Esophagus muscularis mucosa (tissue), 4 donors: ENCODE measurements at regions not wholly inside any gene's neighbourhood (a gene's known extent, or its start where the extent isn't known, plus 50 kb on each side); places are given as distances from the start of the nearest gene placed in this dataset.

Experiments used
- DNase-seq: peaks from one replicate; pipeline ENCODE4 v3.0.0-alpha.2; 2017; ENCODE audit errors: extremely low spot score
- H3K27ac ChIP-seq, 4 donors: fragments of 200-600 bp; sonication (generic); replicated peaks in 1 of 4; 1 replicate in 3 of 4; 2 replicates in 1 of 4; pipeline ENCODE4 v1.5.1; 2016 to 2019; ENCODE audit warnings: mild to moderate bottlenecking in 1 of 4
- H3K27me3 ChIP-seq, 4 donors: fragments of 200-600 bp; sonication (generic); one replicate each; pipeline versions ENCODE4 v1.5.1 to v1.6.0; 2016 to 2019
- H3K36me3 ChIP-seq, 4 donors: fragments of 200-600 bp; sonication (generic); one replicate each; pipeline ENCODE4 v1.5.1; 2016 to 2019
- H3K4me1 ChIP-seq, 4 donors: fragments of 200-600 bp; sonication (generic); one replicate each; pipeline ENCODE4 v1.5.1; 2016 to 2019
- H3K4me3 ChIP-seq, 4 donors: fragments of 200-600 bp; sonication (generic); 1 replicate in 2 of 4; 2 replicates in 2 of 4; pipeline ENCODE4 v1.5.1; 2016 to 2019; ENCODE audit warnings: mild to moderate bottlenecking in 4 of 4, moderate library complexity in 1 of 4
- H3K9me3 ChIP-seq, 4 donors: fragments of 200-600 bp; sonication (generic); 1 replicate in 3 of 4; 2 replicates in 1 of 4; pipeline ENCODE4 v1.5.1; 2016 to 2019
- CTCF ChIP-seq, 3 experiments: fragments of 200-600 bp in 2 of 3; fragments of 450-650 bp in 1 of 3; sonication (generic) in 2 of 3; IDR thresholded peaks; one replicate each; pipeline ENCODE4 v1.5.1; 2017 to 2019; ENCODE audit warnings: antibody characterized with exemption in 3 of 3, mild to moderate bottlenecking in 2 of 3, moderate library complexity in 1 of 3
- EP300 ChIP-seq: sonication (generic); formaldehyde crosslinking; IDR thresholded peaks from one replicate; pipeline ENCODE4 v1.6.1; 2017; ENCODE audit warnings: antibody characterized with exemption
- POLR2A ChIP-seq: fragments of 450-650 bp; IDR thresholded peaks from one replicate; pipeline ENCODE4 v1.6.1; 2017; ENCODE audit warnings: antibody characterized with exemption, moderate library complexity, mild to moderate bottlenecking, low read depth
- POLR2AphosphoS5 ChIP-seq, 2 donors: sonication (generic); formaldehyde crosslinking; IDR thresholded peaks; one replicate each; pipeline ENCODE4 v1.6.1; 2017; ENCODE audit warnings: antibody characterized with exemption in 2 of 2
- WGBS: methylation state at CpG from one replicate; pipeline ENCODE4 v1.1.5; 2018; 5-methylcytosine and 5-hydroxymethylcytosine counted together
- intact Hi-C: fragments of 100-400 bp; cut with DNase I; formaldehyde crosslinking; loops from one replicate; pipeline ENCODE4 v1.15.1; 2023

- Histone ChIP-seq H3K27me3 (no peaks in the 10 kb centered on the region), H3K36me3 (no peaks in the 10 kb centered on the region), H3K4me3 (no peak overlapping the region), H3K4me1 (peaks cover 0 to 9% (median 1%) of the 10 kb centered on the region in 4 donors), H3K9me3 (no peaks in the 10 kb centered on the region), H3K27ac (no peak overlapping the region)
- intact Hi-C loops = no loop called here
- DNase-seq = no peak
- TF ChIP-seq POLR2A = no peak
- no peak for TF ChIP-seq CTCF (IDR thresholded peaks at IDR 0.05)
- TF ChIP-seq EP300 = no peak
- no peak for TF ChIP-seq POLR2AphosphoS5 (IDR thresholded peaks at IDR 0.05)
- 94% methylated on average over 1 of the region's 1 CpG for WGBS
Observed at GRCh38 chr12:88801227-88802095, 221.2 kb upstream of the KITLG start.

GRCh38 chr12:88793096-88793495 lies 212.8 kb upstream of the KITLG start:
- H3K27me3 ChIP-seq = no peaks in the 10 kb centered on the region
- no peak overlapping the region for H3K4me3 ChIP-seq
- TF ChIP-seq CTCF (IDR thresholded peaks at IDR 0.05) (no peak), POLR2AphosphoS5 (IDR thresholded peaks at IDR 0.05) (no peak), EP300 (no peak), POLR2A (no peak)
- no peak overlapping the region for H3K27ac ChIP-seq
- peaks cover 0 to 10% (median 4%) of the 10 kb centered on the region in 4 donors for H3K4me1 ChIP-seq
- H3K9me3 ChIP-seq = peaks cover 0 to 5% (median 2%) of the 10 kb centered on the region in 4 donors
- H3K36me3 ChIP-seq = no peaks in the 10 kb centered on the region
- intact Hi-C loops = no loop called here
- DNase-seq = no peak

GRCh38 chr12:88790231-88790630 lies 210.0 kb upstream of the KITLG start:
- H3K36me3 ChIP-seq = no peaks in the 10 kb centered on the region
- intact Hi-C loops = no loop called here
- WGBS = 50% methylated on average over 1 of the region's 1 CpG
- DNase-seq = no peak
- no peaks in the 10 kb centered on the region for H3K27me3 ChIP-seq
- TF ChIP-seq CTCF (IDR thresholded peaks at IDR 0.05) (no peak), POLR2AphosphoS5 (IDR thresholded peaks at IDR 0.05) (no peak), POLR2A (no peak), EP300 (no peak)
- H3K4me1 ChIP-seq = peaks cover 0 to 7% (median 3%) of the 10 kb centered on the region in 4 donors
- no peak overlapping the region for H3K27ac ChIP-seq
- no peak overlapping the region for H3K4me3 ChIP-seq
- H3K9me3 ChIP-seq = peaks cover 0 to 5% (median 2%) of the 10 kb centered on the region in 4 donors

GRCh38 chr12:88784166-88784565 lies 203.9 kb upstream of the KITLG start:
- H3K4me1 ChIP-seq = no peaks in the 10 kb centered on the region
- DNase-seq = no peak
- no peaks in the 10 kb centered on the region for H3K36me3 ChIP-seq
- H3K9me3 ChIP-seq = no peaks in the 10 kb centered on the region
- WGBS = 63% methylated on average over 1 of the region's 1 CpG
- no peak for TF ChIP-seq CTCF (IDR thresholded peaks at IDR 0.05)
- TF ChIP-seq POLR2A = no peak
- no peak for TF ChIP-seq EP300
- no peak for TF ChIP-seq POLR2AphosphoS5 (IDR thresholded peaks at IDR 0.05)
- no peak overlapping the region for H3K4me3 ChIP-seq
- H3K27ac ChIP-seq = no peak overlapping the region
- H3K27me3 ChIP-seq = no peaks in the 10 kb centered on the region
- intact Hi-C loops = no loop called here

GRCh38 chr12:88782351-88782750 lies 202.1 kb upstream of the KITLG start:
- Histone ChIP-seq H3K4me1 (no peaks in the 10 kb centered on the region), H3K4me3 (no peak overlapping the region), H3K27ac (no peak overlapping the region), H3K9me3 (no peaks in the 10 kb centered on the region), H3K27me3 (no peaks in the 10 kb centered on the region), H3K36me3 (no peaks in the 10 kb centered on the region)
- intact Hi-C loops = no loop called here
- no peak for DNase-seq
- TF ChIP-seq POLR2AphosphoS5 (IDR thresholded peaks at IDR 0.05) (no peak), CTCF (IDR thresholded peaks at IDR 0.05) (no peak), EP300 (no peak)
- 100% methylated on average over 1 of the region's 1 CpG for WGBS
